SK-N-SH (cell line): ENCODE measurements at regions not wholly inside any gene's neighbourhood (a gene's known extent, or its start where the extent isn't known, plus 50 kb on each side); places are given as distances from the start of the nearest gene placed in this dataset.

Experiments
- CTCF ChIP-seq: fragments of 200-600 bp; sonication (generic); IDR thresholded peaks from 2 replicates; pipeline ENCODE4 v1.6.1; 2017; ENCODE audit warnings: antibody characterized with exemption, mild to moderate bottlenecking, moderate library complexity
- EP300 ChIP-seq, 2 experiments: IDR thresholded peaks; 2 replicates each; pipeline versions ENCODE4 v1.4.0 to v1.6.1; 2012; ENCODE audit warnings: borderline replicate concordance in 1 of 2, low read depth in 1 of 2, low read length in 1 of 2
- EZH2phosphoT487 ChIP-seq: fragments of 200-600 bp; sonication (generic); IDR thresholded peaks from 2 replicates; pipeline ENCODE4 v1.6.1; 2017; ENCODE audit warnings: low read depth, mixed run types, mild to moderate bottlenecking, antibody characterized with exemption, moderate library complexity, borderline replicate concordance
- GABPA ChIP-seq: IDR thresholded peaks from 2 replicates; pipeline ENCODE4 v1.4.0; 2012; ENCODE audit warnings: low read depth, mild to moderate bottlenecking
- JUND ChIP-seq: IDR thresholded peaks from 2 replicates; pipeline ENCODE4 v1.4.0; 2012
- MAX ChIP-seq: IDR thresholded peaks from 2 replicates; pipeline ENCODE4 v1.4.0; 2012; ENCODE audit warnings: low read depth
- POLR2AphosphoS5 ChIP-seq: IDR thresholded peaks from 2 replicates; pipeline ENCODE4 v1.6.1; 2012; ENCODE audit warnings: low read depth, low read length
- REST ChIP-seq: IDR thresholded peaks from 2 replicates; pipeline ENCODE4 v1.6.1; 2012; ENCODE audit warnings: mild to moderate bottlenecking, low read depth, low read length, moderate library complexity
- RXRA ChIP-seq: IDR thresholded peaks from 2 replicates; pipeline ENCODE4 v1.4.0; 2012; ENCODE audit warnings: low read depth, mild to moderate bottlenecking, borderline replicate concordance
- SMC3 ChIP-seq: IDR thresholded peaks from 2 replicates; pipeline ENCODE4 v1.6.1; 2012; ENCODE audit warnings: low read depth, low read length, improper control_type of control experiment
- TAF1 ChIP-seq: IDR thresholded peaks from 2 replicates; pipeline ENCODE4 v1.6.1; 2012; ENCODE audit warnings: low read depth, mild to moderate bottlenecking, low read length, moderate library complexity, borderline replicate concordance
- TCF12 ChIP-seq: IDR thresholded peaks from 2 replicates; pipeline ENCODE4 v1.4.0; 2012
- USF2 ChIP-seq: fragments of 150-350 bp; IDR thresholded peaks from 2 replicates; pipeline ENCODE4 v1.6.1; 2017; ENCODE audit warnings: antibody characterized with exemption, low read length, low read depth, borderline replicate concordance
- YY1 ChIP-seq: IDR thresholded peaks from 2 replicates; pipeline ENCODE4 v1.4.0; 2012; ENCODE audit warnings: low read depth, mild to moderate bottlenecking

- TF ChIP-seq POLR2AphosphoS5, result no peak
- no peak for TF ChIP-seq REST
- TF ChIP-seq CTCF, result no peak
- TF ChIP-seq TCF12, result peak; percentile 65
- no peak for TF ChIP-seq JUND
- TF ChIP-seq USF2, result no peak
- TF ChIP-seq MAX, result no peak
- TF ChIP-seq YY1, result no peak
- no peak for TF ChIP-seq EZH2phosphoT487
- no peak for TF ChIP-seq RXRA
- TF ChIP-seq EP300 (IDR thresholded peaks at IDR 0.05; ENCODE audit: borderline replicate concordance in 1 of 2, low read depth in 1 of 2, low read length in 1 of 2), result peak; percentile 19 to 98; a peak in 3 of 4 replicates
- no peak for TF ChIP-seq SMC3
- TF ChIP-seq TAF1, result no peak
- no peak for TF ChIP-seq GABPA
Observed at GRCh38 chr4:138915756-138916155, 99.8 kb upstream of the NOCT start.
